Type B pancreatic cell (in vitro differentiated cells): ENCODE measurements at regions not wholly inside any gene's neighbourhood (a gene's known extent, or its start where the extent isn't known, plus 50 kb on each side); places are given as distances from the start of the nearest gene placed in this dataset.

Experiments used
- DNase-seq: peaks from one replicate; pipeline ENCODE4 v3.0.0; 2021; ENCODE audit warnings: mixed read lengths; ENCODE audit not compliant: unreplicated experiment; ENCODE audit errors: extremely low spot score
- H3K27ac Mint-ChIP-seq: 2 replicates; pipeline ENCODE4 v1.8.0; 2021; ENCODE audit warnings: mild to moderate bottlenecking, mixed read lengths
- H3K27me3 Mint-ChIP-seq: 2 replicates; pipeline ENCODE4 v1.8.0; 2021; ENCODE audit warnings: mixed read lengths
- H3K36me3 Mint-ChIP-seq: 2 replicates; pipeline ENCODE4 v1.8.0; 2021; ENCODE audit warnings: mixed read lengths
- H3K4me1 Mint-ChIP-seq: one replicate; pipeline ENCODE4 v1.8.0; 2021; ENCODE audit warnings: mixed read lengths; ENCODE audit not compliant: unreplicated experiment
- H3K4me3 Mint-ChIP-seq: 2 replicates; pipeline ENCODE4 v1.8.0; 2021; ENCODE audit warnings: mild to moderate bottlenecking, mixed read lengths
- H3K9me3 Mint-ChIP-seq: 2 replicates; pipeline ENCODE4 v1.8.0; 2021; ENCODE audit warnings: mixed read lengths
- TF ChIP-seq, protein P1 (sequence below): fragments of 200-600 bp; sonication (generic); conservative IDR thresholded peaks from 2 replicates; pipeline ENCODE4 v1.5.0; 2021; ENCODE audit warnings: antibody characterized with exemption, mild to moderate bottlenecking

DNA sequence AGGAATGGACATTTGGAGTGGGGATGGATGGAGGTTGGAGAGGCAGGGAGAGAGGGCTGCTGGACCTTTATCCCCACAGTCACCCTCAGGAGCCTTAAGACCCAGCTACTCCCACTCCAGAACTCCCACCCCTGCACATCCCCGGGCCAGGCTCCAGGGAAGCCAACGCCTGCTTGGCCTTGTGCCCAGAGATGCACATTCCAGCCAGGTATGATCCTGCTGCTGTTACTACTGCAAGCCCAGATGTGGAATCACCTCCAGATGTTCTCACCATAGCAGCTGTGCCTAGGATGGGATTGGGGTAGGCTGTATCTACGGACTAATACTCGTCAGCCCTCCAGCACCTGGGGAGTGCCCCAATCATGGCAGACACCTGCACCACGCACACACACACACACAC is 71.7 kb downstream of the ZFP36L2 start:
- H3K27ac Mint-ChIP-seq: no peak overlapping the region
- no peaks in the 10 kb centered on the region for H3K36me3 Mint-ChIP-seq
- H3K4me3 Mint-ChIP-seq: no peak overlapping the region
- peaks cover 38% of the 10 kb centered on the region for H3K4me1 Mint-ChIP-seq
- TF ChIP-seq, protein P1, sequence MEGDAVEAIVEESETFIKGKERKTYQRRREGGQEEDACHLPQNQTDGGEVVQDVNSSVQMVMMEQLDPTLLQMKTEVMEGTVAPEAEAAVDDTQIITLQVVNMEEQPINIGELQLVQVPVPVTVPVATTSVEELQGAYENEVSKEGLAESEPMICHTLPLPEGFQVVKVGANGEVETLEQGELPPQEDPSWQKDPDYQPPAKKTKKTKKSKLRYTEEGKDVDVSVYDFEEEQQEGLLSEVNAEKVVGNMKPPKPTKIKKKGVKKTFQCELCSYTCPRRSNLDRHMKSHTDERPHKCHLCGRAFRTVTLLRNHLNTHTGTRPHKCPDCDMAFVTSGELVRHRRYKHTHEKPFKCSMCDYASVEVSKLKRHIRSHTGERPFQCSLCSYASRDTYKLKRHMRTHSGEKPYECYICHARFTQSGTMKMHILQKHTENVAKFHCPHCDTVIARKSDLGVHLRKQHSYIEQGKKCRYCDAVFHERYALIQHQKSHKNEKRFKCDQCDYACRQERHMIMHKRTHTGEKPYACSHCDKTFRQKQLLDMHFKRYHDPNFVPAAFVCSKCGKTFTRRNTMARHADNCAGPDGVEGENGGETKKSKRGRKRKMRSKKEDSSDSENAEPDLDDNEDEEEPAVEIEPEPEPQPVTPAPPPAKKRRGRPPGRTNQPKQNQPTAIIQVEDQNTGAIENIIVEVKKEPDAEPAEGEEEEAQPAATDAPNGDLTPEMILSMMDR: no peak
- H3K9me3 Mint-ChIP-seq: no peaks in the 10 kb centered on the region
- no peak for DNase-seq
- H3K27me3 Mint-ChIP-seq: no peaks in the 10 kb centered on the region

- H3K36me3 Mint-ChIP-seq: no peaks in the 10 kb centered on the region
- H3K4me1 Mint-ChIP-seq: peaks cover 30% of the 10 kb centered on the region
- DNase-seq: no peak
- H3K4me3 Mint-ChIP-seq: no peak overlapping the region
- H3K27me3 Mint-ChIP-seq: no peaks in the 10 kb centered on the region
- TF ChIP-seq, protein P1: no peak
- H3K27ac Mint-ChIP-seq: peak overlapping the region; percentile 51
- H3K9me3 Mint-ChIP-seq: no peaks in the 10 kb centered on the region
Measured at GRCh38 chr2:43152741-43153647, 73.4 kb downstream of the ZFP36L2 start.

DNA sequence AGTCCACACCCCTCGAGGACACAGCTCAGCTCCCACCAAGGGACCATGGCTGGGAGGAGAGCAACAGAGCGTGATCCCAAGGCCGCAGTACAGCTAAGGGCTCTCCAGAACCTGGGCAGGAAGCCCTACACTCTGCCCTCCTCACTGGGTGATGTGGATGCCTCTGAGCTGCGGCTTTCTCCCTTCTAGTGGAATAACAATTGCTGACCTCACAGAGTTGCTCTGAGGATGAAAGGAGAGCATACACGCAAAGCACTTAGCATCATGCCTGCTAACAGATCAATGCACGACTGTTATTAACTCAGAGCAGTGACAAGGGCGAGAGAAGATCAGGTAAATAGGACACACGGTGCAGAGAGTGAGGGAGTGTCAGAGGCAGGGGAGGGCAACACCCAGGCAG is 74.2 kb downstream of the ZFP36L2 start:
- H3K9me3 Mint-ChIP-seq: no peaks in the 10 kb centered on the region
- TF ChIP-seq, protein P1: no peak
- no peaks in the 10 kb centered on the region for H3K27me3 Mint-ChIP-seq
- no peak for DNase-seq
- H3K27ac Mint-ChIP-seq: peak overlapping the region; percentile 26
- H3K36me3 Mint-ChIP-seq: no peaks in the 10 kb centered on the region
- peak overlapping the region; percentile 8 for H3K4me3 Mint-ChIP-seq
- peaks cover 36% of the 10 kb centered on the region for H3K4me1 Mint-ChIP-seq

DNA sequence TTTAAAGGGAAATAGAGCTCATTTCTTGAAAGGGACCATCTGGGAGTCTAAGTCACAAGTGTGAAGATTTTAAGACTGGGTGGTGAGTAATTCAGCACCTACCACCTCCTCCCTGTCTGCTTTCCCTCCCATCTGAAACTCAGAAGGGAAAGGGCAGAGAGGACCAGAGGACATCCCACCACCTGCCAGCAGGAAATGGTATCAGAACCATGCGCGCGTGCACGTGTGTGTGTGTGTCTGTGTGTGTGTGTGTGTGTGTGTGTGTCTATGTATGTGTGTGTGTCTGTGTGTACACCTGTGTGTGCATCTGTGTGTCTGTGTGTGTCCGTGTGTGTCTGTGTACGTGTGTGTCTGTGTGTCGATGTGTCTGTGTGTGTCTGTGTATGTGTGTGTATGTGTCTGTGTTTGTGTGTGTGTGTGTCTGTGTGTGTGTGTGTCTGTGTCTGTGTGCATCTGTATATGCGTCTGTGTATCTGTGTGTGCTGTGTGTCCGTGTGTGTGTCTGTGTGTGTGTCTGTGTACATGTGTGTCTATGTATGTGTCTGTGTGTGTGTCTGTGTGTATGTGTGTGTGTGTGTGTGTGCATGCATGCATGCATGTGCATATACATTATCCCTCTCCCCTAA is 76.8 kb downstream of the ZFP36L2 start:
- no peak for DNase-seq
- H3K9me3 Mint-ChIP-seq: no peaks in the 10 kb centered on the region
- H3K36me3 Mint-ChIP-seq: no peaks in the 10 kb centered on the region
- no peak overlapping the region for H3K27ac Mint-ChIP-seq
- peaks cover 40% of the 10 kb centered on the region for H3K4me1 Mint-ChIP-seq
- TF ChIP-seq, protein P1: no peak
- no peak overlapping the region for H3K4me3 Mint-ChIP-seq
- no peaks in the 10 kb centered on the region for H3K27me3 Mint-ChIP-seq

DNA sequence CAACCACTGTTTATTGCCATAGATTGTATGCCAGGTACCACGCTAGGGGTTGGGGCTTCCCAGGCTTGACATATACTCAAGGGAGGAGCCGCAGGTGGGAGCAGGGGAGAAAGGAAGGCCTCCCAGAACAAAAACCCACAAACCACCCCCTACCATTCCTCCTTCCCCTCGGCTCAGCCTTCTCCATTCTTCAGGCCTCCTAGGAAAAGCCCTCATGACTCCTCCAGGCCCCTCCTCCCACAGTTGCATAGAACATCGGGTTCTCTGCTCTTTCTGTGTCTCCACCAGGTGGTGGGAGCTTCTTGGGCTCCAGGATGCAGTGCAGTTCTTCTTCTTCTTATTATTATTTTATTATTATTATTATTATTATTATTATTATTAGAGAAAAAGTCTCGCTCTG is 80.3 kb downstream of the ZFP36L2 start:
- no peak for DNase-seq
- Mint-ChIP-seq H3K36me3 (no peaks in the 10 kb centered on the region), H3K27ac (no peak overlapping the region), H3K4me3 (no peak overlapping the region), H3K27me3 (no peaks in the 10 kb centered on the region), H3K4me1 (peaks cover 22% of the 10 kb centered on the region), H3K9me3 (no peaks in the 10 kb centered on the region)
- TF ChIP-seq, protein P1: no peak
